ENCODE measurements at regions not wholly inside any gene's neighbourhood (a gene's known extent, or its start where the extent isn't known, plus 50 kb on each side); places are given as distances from the start of the nearest gene placed in this dataset.

GRCh38 chr13:99072356-99072755 is 94.5 kb upstream of the DOCK9 start:
- Histone ChIP-seq H3K27ac (no peak overlapping the region), H3K4me1 (no peaks in the 10 kb centered on the region)

GRCh38 chr13:99072941-99073340 is 95.1 kb upstream of the DOCK9 start:
- H3K4me3 ChIP-seq: no peak overlapping the region
- H3K36me3 ChIP-seq: no peaks in the 10 kb centered on the region
- TF ChIP-seq CTCF (IDR thresholded peaks at IDR 0.05): no peak
- no peak overlapping the region for H3K27ac ChIP-seq
- no peaks in the 10 kb centered on the region for H3K4me1 ChIP-seq
- peaks cover 0 to 7% of the 10 kb centered on the region in 2 donors for H3K9me3 ChIP-seq
- H3K27me3 ChIP-seq: no peaks in the 10 kb centered on the region
- no peak for DNase-seq (ENCODE audit: low spot score)

More at GRCh38 chr13:99072356-99072755, 94.5 kb upstream of the DOCK9 start:
- Histone ChIP-seq H3K9me3 (peaks cover 0 to 7% of the 10 kb centered on the region in 2 donors), H3K4me3 (no peak overlapping the region), H3K27me3 (no peaks in the 10 kb centered on the region), H3K36me3 (no peaks in the 10 kb centered on the region)
- DNase-seq (ENCODE audit: low spot score): no peak
- TF ChIP-seq CTCF (IDR thresholded peaks at IDR 0.05): no peak

- Histone ChIP-seq H3K9me3 (peaks cover 0 to 7% of the 10 kb centered on the region in 2 donors), H3K4me3 (no peak overlapping the region), H3K36me3 (no peaks in the 10 kb centered on the region), H3K4me1 (no peaks in the 10 kb centered on the region), H3K27ac (no peak overlapping the region), H3K27me3 (no peaks in the 10 kb centered on the region)
- DNase-seq (ENCODE audit: low spot score): no peak
- no peak for TF ChIP-seq CTCF (IDR thresholded peaks at IDR 0.05)
These were observed 96.8 kb upstream of the DOCK9 start for GRCh38 chr13:99074693-99075092.

GRCh38 chr13:99075268-99076191 is 97.7 kb upstream of the DOCK9 start:
- Histone ChIP-seq H3K27ac (no peak overlapping the region), H3K9me3 (peaks cover 0 to 7% of the 10 kb centered on the region in 2 donors), H3K4me1 (no peaks in the 10 kb centered on the region), H3K27me3 (no peaks in the 10 kb centered on the region), H3K36me3 (no peaks in the 10 kb centered on the region), H3K4me3 (no peak overlapping the region)
- DNase-seq (ENCODE audit: low spot score): no peak
- TF ChIP-seq CTCF (IDR thresholded peaks at IDR 0.05): no peak

GRCh38 chr13:99078017-99078771 is 100.3 kb upstream of the DOCK9 start:
- Histone ChIP-seq H3K9me3 (peaks cover 0 to 7% of the 10 kb centered on the region in 2 donors), H3K36me3 (no peaks in the 10 kb centered on the region), H3K27ac (no peak overlapping the region), H3K27me3 (no peaks in the 10 kb centered on the region), H3K4me3 (no peak overlapping the region), H3K4me1 (no peaks in the 10 kb centered on the region)
- DNase-seq (ENCODE audit: low spot score): no peak
- TF ChIP-seq CTCF (IDR thresholded peaks at IDR 0.05): no peak

Measured in right atrium auricular region (tissue), 2 donors.